Pancreas (tissue), 10 donors: ENCODE measurements at regions not wholly inside any gene's neighbourhood (a gene's known extent, or its start where the extent isn't known, plus 50 kb on each side); places are given as distances from the start of the nearest gene placed in this dataset.
A peak's percentile ranks its signal among the peaks of the same experiment; 100 is the strongest.

Source experiments
- ATAC-seq, 4 donors: fragments of 200-7000 bp; cut with Tn5 transposase; one replicate each; pipeline versions ENCODE4 v1.8.0 to v1.9.1; 2020; ENCODE audit warnings: mild to moderate bottlenecking in 4 of 4, moderate library complexity in 4 of 4
- DNase-seq, 6 donors: peaks; one replicate each; pipeline ENCODE4 v3.0.0-alpha.2; 2020
- FAIRE-seq: peaks from 2 replicates; lab custom pipeline; 2012; peaks lifted over from hg19 to GRCh38; lab: Jason Lieb, UNC
- H3K27ac ChIP-seq, 4 donors: fragments of 200-600 bp; sonication (generic); 1 replicate in 3 of 4; 2 replicates in 1 of 4; pipeline versions ENCODE4 v1.5.0 to v1.8.0; 2020
- H3K27me3 ChIP-seq, 4 donors: fragments of 200-600 bp; one replicate each; pipeline ENCODE4 v1.8.0; 2021
- H3K36me3 ChIP-seq, 3 donors: fragments of 200-600 bp; sonication (generic) in 1 of 3; one replicate each; pipeline versions ENCODE4 v1.5.0 to v1.8.0; 2020 to 2021
- H3K4me1 ChIP-seq, 3 donors: fragments of 200-600 bp; one replicate each; pipeline ENCODE4 v1.8.0; 2021
- H3K4me3 ChIP-seq, 4 donors: fragments of 200-600 bp; sonication (generic) in 2 of 4; one replicate each; pipeline versions ENCODE4 v1.5.0 to v1.8.0; 2020 to 2021
- H3K9me3 ChIP-seq, 4 donors: fragments of 200-600 bp; one replicate each; pipeline ENCODE4 v1.8.0; 2021
- WGBS, 2 donors: extraction: QIAGEN DNeasy Blood & Tissue Kit; methylation state at CpG; one replicate each; pipeline ENCODE4 v1.1.7; 2013; 5-methylcytosine and 5-hydroxymethylcytosine counted together
- intact Hi-C, 3 donors: fragments of 100-400 bp; cut with DNase I; formaldehyde crosslinking; loops; one replicate each; pipeline versions ENCODE4 v1.11.1 to v1.14.2; 2022
- TF ChIP-seq, protein P1 (sequence below), 4 donors: fragments of 200-600 bp; sonication (generic) in 3 of 4; IDR thresholded peaks; one replicate each; pipeline versions ENCODE4 v1.5.0 to v1.8.0; 2021; ENCODE audit warnings: antibody characterized with exemption in 4 of 4
- donor health status: healthy with polysubstance abuse.
- donor health status: DM: no; HTN: no; CAD: no; lungs with moderate emphysema.
- donor health status: DM: no; HTN: no; CAD: no.
- donor health status: control.
- donor health status: control.
- donor health status: Bipolar disorder and iron deficiency.
- donor health status: DM: yes; HTN: yes; CAD: no.
- donor health status: DM: no; HTN: no; CAD: no.
- donor health status: DM: no; HTN: no; CAD: no.
- donor health status: DM: yes; HTN: yes; CAD: no.

DNA sequence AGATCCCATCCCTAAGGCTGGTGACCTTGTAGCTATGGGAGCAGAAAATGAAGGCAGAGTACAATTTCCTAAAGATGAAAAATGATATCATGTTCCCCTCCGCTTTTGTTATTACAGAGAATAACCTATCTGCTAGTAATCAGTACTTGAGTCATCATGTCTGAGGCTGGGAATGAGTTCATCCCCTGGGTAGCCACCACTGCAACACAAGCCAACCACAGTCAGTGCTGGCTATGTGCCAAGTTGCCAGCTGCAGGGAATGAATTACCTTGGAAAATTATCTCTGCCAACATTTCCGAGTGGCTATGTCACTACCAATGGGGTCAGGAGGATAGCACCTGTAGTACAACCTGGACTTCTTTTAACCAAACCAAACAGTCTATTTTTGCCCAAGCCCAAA lies 1094.7 kb upstream of the DDX18 start:
- H3K4me3 ChIP-seq: no peak overlapping the region
- H3K36me3 ChIP-seq: no peaks in the 10 kb centered on the region
- H3K27ac ChIP-seq: no peak overlapping the region
- DNase-seq (peak in 1 of 6 donors; percentile 19), FAIRE-seq (no peak), ATAC-seq (peak in 1 of 4 donors; percentile 14)
- H3K27me3 ChIP-seq: no peaks in the 10 kb centered on the region
- TF ChIP-seq, protein P1, sequence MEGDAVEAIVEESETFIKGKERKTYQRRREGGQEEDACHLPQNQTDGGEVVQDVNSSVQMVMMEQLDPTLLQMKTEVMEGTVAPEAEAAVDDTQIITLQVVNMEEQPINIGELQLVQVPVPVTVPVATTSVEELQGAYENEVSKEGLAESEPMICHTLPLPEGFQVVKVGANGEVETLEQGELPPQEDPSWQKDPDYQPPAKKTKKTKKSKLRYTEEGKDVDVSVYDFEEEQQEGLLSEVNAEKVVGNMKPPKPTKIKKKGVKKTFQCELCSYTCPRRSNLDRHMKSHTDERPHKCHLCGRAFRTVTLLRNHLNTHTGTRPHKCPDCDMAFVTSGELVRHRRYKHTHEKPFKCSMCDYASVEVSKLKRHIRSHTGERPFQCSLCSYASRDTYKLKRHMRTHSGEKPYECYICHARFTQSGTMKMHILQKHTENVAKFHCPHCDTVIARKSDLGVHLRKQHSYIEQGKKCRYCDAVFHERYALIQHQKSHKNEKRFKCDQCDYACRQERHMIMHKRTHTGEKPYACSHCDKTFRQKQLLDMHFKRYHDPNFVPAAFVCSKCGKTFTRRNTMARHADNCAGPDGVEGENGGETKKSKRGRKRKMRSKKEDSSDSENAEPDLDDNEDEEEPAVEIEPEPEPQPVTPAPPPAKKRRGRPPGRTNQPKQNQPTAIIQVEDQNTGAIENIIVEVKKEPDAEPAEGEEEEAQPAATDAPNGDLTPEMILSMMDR (IDR thresholded peaks at IDR 0.05): no peak
- intact Hi-C loops: no loop called here
- no peaks in the 10 kb centered on the region for H3K9me3 ChIP-seq
- 46 to 54% methylated on average over 2 of the region's 2 CpGs for WGBS, 2 donors
- no peaks in the 10 kb centered on the region for H3K4me1 ChIP-seq

DNA sequence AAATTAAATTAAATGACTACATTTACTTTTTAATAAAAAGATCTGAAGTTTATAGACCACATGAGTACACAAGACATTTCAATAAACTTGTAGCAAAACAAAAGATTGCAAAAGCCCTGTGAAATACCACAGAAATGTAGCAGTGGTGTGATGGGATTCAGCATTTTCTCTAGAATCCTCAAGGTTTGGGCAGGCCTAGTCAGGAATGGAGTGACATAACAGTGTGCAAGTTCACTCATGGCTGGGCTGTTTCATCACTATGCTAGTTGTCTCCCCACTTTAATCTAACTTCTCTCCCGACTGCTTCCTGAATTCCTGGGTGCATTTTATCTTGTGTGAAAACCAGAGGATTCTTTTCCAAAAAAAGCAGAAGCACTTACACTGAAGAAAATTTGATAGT lies 1089.9 kb upstream of the DDX18 start:
- no peaks in the 10 kb centered on the region for H3K9me3 ChIP-seq
- WGBS, 2 donors: 33 to 61% methylated on average over 1 of the region's 1 CpG

DNA sequence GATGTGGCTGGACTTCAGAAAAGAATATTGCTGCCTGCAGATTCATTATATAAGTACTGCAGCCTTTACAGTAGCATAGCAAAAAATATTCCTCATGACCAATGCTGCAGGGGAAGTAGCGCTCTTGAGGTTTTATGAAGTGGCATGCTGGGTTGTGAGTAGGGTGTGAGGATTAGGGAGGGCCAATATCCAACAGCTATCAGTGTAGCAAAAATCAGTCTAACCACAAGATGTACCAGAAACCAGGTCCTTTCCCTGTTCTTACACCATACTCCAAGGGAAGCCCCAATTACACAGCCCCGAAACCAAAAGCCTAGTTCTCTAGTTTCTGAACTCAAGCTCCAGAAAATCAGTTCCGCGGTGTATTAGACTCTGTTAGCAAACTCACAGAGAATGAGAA lies 1082.2 kb upstream of the DDX18 start:
- Histone ChIP-seq H3K27me3 (no peaks in the 10 kb centered on the region), H3K27ac (no peak overlapping the region), H3K4me1 (no peaks in the 10 kb centered on the region), H3K9me3 (no peaks in the 10 kb centered on the region), H3K36me3 (no peaks in the 10 kb centered on the region), H3K4me3 (no peak overlapping the region)
- ATAC-seq (no peak), DNase-seq (no peak), FAIRE-seq (no peak)
- intact Hi-C loops: no loop called here
- WGBS, 2 donors: 91 to 97% methylated on average over 4 of the region's 4 CpGs
- TF ChIP-seq, protein P1 (IDR thresholded peaks at IDR 0.05): no peak

More for the DNA sequence above, 1089.9 kb upstream of the DDX18 start:
- TF ChIP-seq, protein P1 (IDR thresholded peaks at IDR 0.05): no peak
- DNase-seq: no peak
- no peaks in the 10 kb centered on the region for H3K27me3 ChIP-seq
- FAIRE-seq: no peak
- no peak for ATAC-seq
- H3K4me3 ChIP-seq: no peak overlapping the region
- H3K36me3 ChIP-seq: no peaks in the 10 kb centered on the region
- H3K27ac ChIP-seq: no peak overlapping the region
- H3K4me1 ChIP-seq: no peaks in the 10 kb centered on the region
- intact Hi-C loops: no loop called here

DNA sequence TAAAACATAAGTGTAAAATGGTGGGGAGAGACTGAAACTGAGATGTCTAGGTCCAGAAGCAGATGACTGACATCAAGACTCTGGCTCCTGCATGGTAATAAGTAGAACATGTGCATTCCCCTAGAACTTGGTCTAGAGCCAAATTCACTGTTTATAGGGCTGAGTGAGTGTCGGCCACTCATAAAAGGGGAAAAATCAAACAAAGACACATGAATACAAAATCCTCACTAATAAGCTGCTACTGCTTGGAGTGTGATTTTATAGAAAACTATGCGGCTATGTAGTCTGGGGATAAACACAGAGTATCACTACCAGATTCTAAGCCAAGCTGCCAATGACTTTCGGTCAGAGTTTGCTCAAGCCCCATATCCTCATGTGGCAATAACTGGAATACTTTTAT lies 1080.8 kb upstream of the DDX18 start:
- FAIRE-seq: no peak

DNA sequence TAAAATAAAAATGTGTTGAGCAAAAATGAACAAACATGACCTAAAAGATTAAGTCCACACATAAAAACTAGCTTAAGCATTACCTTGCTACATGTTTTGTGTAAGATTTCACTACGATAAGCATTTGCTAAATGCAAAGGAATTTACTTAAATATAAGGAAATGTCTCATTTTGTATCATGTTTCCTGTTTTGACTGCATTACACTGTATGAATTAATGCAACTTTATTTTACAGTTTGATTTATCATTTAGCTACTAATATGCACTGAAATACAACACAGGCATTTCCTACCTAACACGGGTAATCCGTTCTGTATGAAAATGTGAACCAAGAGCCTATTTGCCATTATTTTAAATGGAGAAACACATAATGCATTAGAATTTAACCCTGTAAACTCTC lies 1076.5 kb upstream of the DDX18 start:
- Histone ChIP-seq H3K27me3 (peaks cover 0 to 3% (median 0%) of the 10 kb centered on the region in 4 donors), H3K27ac (no peak overlapping the region), H3K4me1 (no peaks in the 10 kb centered on the region), H3K36me3 (no peaks in the 10 kb centered on the region), H3K9me3 (no peaks in the 10 kb centered on the region), H3K4me3 (no peak overlapping the region)
- TF ChIP-seq, protein P1 (IDR thresholded peaks at IDR 0.05): no peak
- FAIRE-seq (no peak), ATAC-seq (no peak), DNase-seq (no peak)
- 62 to 76% methylated on average over 3 of the region's 3 CpGs for WGBS, 2 donors
- intact Hi-C loops: no loop called here

More for the DNA sequence above, 1080.8 kb upstream of the DDX18 start:
- Histone ChIP-seq H3K36me3 (no peaks in the 10 kb centered on the region), H3K9me3 (no peaks in the 10 kb centered on the region), H3K4me1 (no peaks in the 10 kb centered on the region), H3K27ac (no peak overlapping the region), H3K27me3 (peaks cover 0 to 3% (median 0%) of the 10 kb centered on the region in 4 donors), H3K4me3 (no peak overlapping the region)
- intact Hi-C loops: no loop called here
- 72 to 84% methylated on average over 3 of the region's 3 CpGs for WGBS, 2 donors
- DNase-seq (no peak), ATAC-seq (no peak)
- TF ChIP-seq, protein P1 (IDR thresholded peaks at IDR 0.05): no peak
